Keratinocyte (primary cell): ENCODE measurements at regions not wholly inside any gene's neighbourhood (a gene's known extent, or its start where the extent isn't known, plus 50 kb on each side); places are given as distances from the start of the nearest gene placed in this dataset.
"Not testable (repeated sequence)": the region's sequence is repeated elsewhere in the genome, so short reads cannot be mapped to it uniquely, and the experiment has no call there.

ENCODE experiments used
- CTCF ChIP-seq, 3 experiments: IDR thresholded peaks in 1 of 3; conservative IDR thresholded peaks in 1 of 3; optimal IDR thresholded peaks in 1 of 3; 2 replicates in 2 of 3; 3 replicates in 1 of 3; pipeline versions ENCODE3 to v1.5.1; 2011; ENCODE audit warnings: low read length in 3 of 3, mild to moderate bottlenecking in 3 of 3, moderate library complexity in 2 of 3, control low read depth in 1 of 3, inconsistent platforms in 1 of 3; ENCODE audit not compliant: insufficient read depth in 2 of 3; ENCODE audit errors: extremely low read depth in 1 of 3
- EZH2 ChIP-seq: IDR thresholded peaks from one replicate; pipeline ENCODE4 v1.6.1; 2012; ENCODE audit warnings: inconsistent platforms, mild to moderate bottlenecking, low read length, moderate library complexity

- TF ChIP-seq CTCF (optimal IDR thresholded peaks at IDR 0.05 in 1 of 3, IDR thresholded peaks at IDR 0.05 in 1 of 3, conservative IDR thresholded peaks at IDR 0.05 in 1 of 3; ENCODE audit: extremely low read depth in 1 of 3, insufficient read depth in 2 of 3, low read length in 3 of 3); EZH2: not testable (repeated sequence)
Measured at GRCh38 chr9:33676194-33676745, 119.1 kb upstream of the PRSS3 start.
